Central memory CD8-positive, alpha-beta T cell (primary cell): ENCODE measurements at regions not wholly inside any gene's neighbourhood (a gene's known extent, or its start where the extent isn't known, plus 50 kb on each side); places are given as distances from the start of the nearest gene placed in this dataset.
A peak's percentile ranks its signal among the peaks of the same experiment; 100 is the strongest.

ENCODE experiments used
- ATAC-seq: fragments of 150-1000 bp; cut with Tn5 transposase; replicated peaks from 2 replicates; pipeline ENCODE4 v1.10.0; 2022; ENCODE audit warnings: mild to moderate bottlenecking, moderate FRiP score, moderate number of reproducible peaks; ENCODE audit not compliant: poor library complexity, severe bottlenecking; ENCODE audit errors: extremely low read depth
- DNase-seq, 2 donors: peaks; one replicate each; pipeline ENCODE4 v3.0.0; 2021; ENCODE audit warnings: low spot score in 2 of 2
- H3K27ac Mint-ChIP-seq: one replicate; pipeline ENCODE4 v1.8.0; 2022; ENCODE audit warnings: low read depth, mild to moderate bottlenecking, moderate library complexity, mixed read lengths
- H3K27me3 Mint-ChIP-seq: one replicate; pipeline ENCODE4 v1.8.0; 2022; ENCODE audit warnings: mixed read lengths
- H3K36me3 Mint-ChIP-seq: one replicate; pipeline ENCODE4 v1.8.0; 2022; ENCODE audit warnings: mild to moderate bottlenecking, moderate library complexity, mixed read lengths; ENCODE audit not compliant: insufficient read depth
- H3K4me1 Mint-ChIP-seq: one replicate; pipeline ENCODE4 v1.8.0; 2022; ENCODE audit warnings: mixed read lengths
- H3K4me3 Mint-ChIP-seq: one replicate; pipeline ENCODE4 v1.8.0; 2022; ENCODE audit warnings: mild to moderate bottlenecking, moderate library complexity, mixed read lengths
- H3K9me3 Mint-ChIP-seq: one replicate; pipeline ENCODE4 v1.8.0; 2022; ENCODE audit warnings: mixed read lengths

GRCh38 chr22:48955351-48956311 lies 872.0 kb downstream of the BRD1 start:
- Mint-ChIP-seq H3K27me3 (peaks cover 20% of the 10 kb centered on the region), H3K4me1 (peaks cover 6% of the 10 kb centered on the region), H3K9me3 (peaks cover 11% of the 10 kb centered on the region), H3K27ac (no peak overlapping the region), H3K36me3 (no peaks in the 10 kb centered on the region), H3K4me3 (no peak overlapping the region)
- ATAC-seq = no peak
- DNase-seq = peak; percentile 3 to 9

GRCh38 chr22:48954781-48955311 lies 872.8 kb downstream of the BRD1 start:
- H3K27me3 Mint-ChIP-seq = peaks cover 21% of the 10 kb centered on the region
- peaks cover 11% of the 10 kb centered on the region for H3K9me3 Mint-ChIP-seq
- no peak overlapping the region for H3K27ac Mint-ChIP-seq
- no peak overlapping the region for H3K4me3 Mint-ChIP-seq
- ATAC-seq (no peak), DNase-seq (peak in 1 of 2 donors; percentile 6)
- no peaks in the 10 kb centered on the region for H3K36me3 Mint-ChIP-seq
- H3K4me1 Mint-ChIP-seq = peaks cover 6% of the 10 kb centered on the region

- H3K9me3 Mint-ChIP-seq = peaks cover 11% of the 10 kb centered on the region
- no peak for DNase-seq
- peaks cover 27% of the 10 kb centered on the region for H3K27me3 Mint-ChIP-seq
- no peak overlapping the region for H3K4me3 Mint-ChIP-seq
- no peak overlapping the region for H3K27ac Mint-ChIP-seq
- ATAC-seq = no peak
- H3K4me1 Mint-ChIP-seq = peaks cover 6% of the 10 kb centered on the region
- no peaks in the 10 kb centered on the region for H3K36me3 Mint-ChIP-seq
Measured at GRCh38 chr22:48953830-48954229, 873.8 kb downstream of the BRD1 start.

- Mint-ChIP-seq H3K9me3 (peaks cover 11% of the 10 kb centered on the region), H3K36me3 (no peaks in the 10 kb centered on the region), H3K4me1 (peaks cover 6% of the 10 kb centered on the region), H3K4me3 (no peak overlapping the region), H3K27ac (no peak overlapping the region), H3K27me3 (peaks cover 27% of the 10 kb centered on the region)
- ATAC-seq (no peak), DNase-seq (peak in 1 of 2 donors; percentile 2)
Measured at GRCh38 chr22:48953103-48953720, 874.5 kb downstream of the BRD1 start.

- Mint-ChIP-seq H3K27me3 (peaks cover 27% of the 10 kb centered on the region), H3K27ac (no peak overlapping the region), H3K4me1 (peaks cover 6% of the 10 kb centered on the region), H3K36me3 (no peaks in the 10 kb centered on the region), H3K4me3 (no peak overlapping the region), H3K9me3 (peaks cover 11% of the 10 kb centered on the region)
- ATAC-seq (no peak), DNase-seq (peak; percentile 6 to 7)
Measured at GRCh38 chr22:48952256-48953102, 875.2 kb downstream of the BRD1 start.

- Mint-ChIP-seq H3K9me3 (peaks cover 8% of the 10 kb centered on the region), H3K4me3 (no peak overlapping the region), H3K4me1 (peaks cover 6% of the 10 kb centered on the region), H3K36me3 (no peaks in the 10 kb centered on the region), H3K27ac (no peak overlapping the region), H3K27me3 (peaks cover 27% of the 10 kb centered on the region)
- no peak for DNase-seq
- ATAC-seq = no peak
Measured at GRCh38 chr22:48951836-48952235, 875.8 kb downstream of the BRD1 start.

GRCh38 chr22:48950151-48950915 lies 877.3 kb downstream of the BRD1 start:
- Mint-ChIP-seq H3K27me3 (peaks cover 27% of the 10 kb centered on the region), H3K4me3 (no peak overlapping the region), H3K9me3 (no peaks in the 10 kb centered on the region), H3K4me1 (no peaks in the 10 kb centered on the region), H3K36me3 (no peaks in the 10 kb centered on the region), H3K27ac (no peak overlapping the region)
- ATAC-seq (no peak), DNase-seq (no peak)

- Mint-ChIP-seq H3K4me1 (no peaks in the 10 kb centered on the region), H3K4me3 (no peak overlapping the region), H3K9me3 (no peaks in the 10 kb centered on the region), H3K27ac (no peak overlapping the region), H3K27me3 (peaks cover 27% of the 10 kb centered on the region), H3K36me3 (no peaks in the 10 kb centered on the region)
- no peak for ATAC-seq
- DNase-seq = no peak
Measured at GRCh38 chr22:48949375-48950149, 878.1 kb downstream of the BRD1 start.

GRCh38 chr22:48948575-48949170 lies 879.0 kb downstream of the BRD1 start:
- DNase-seq = no peak
- no peak for ATAC-seq
- Mint-ChIP-seq H3K4me1 (no peaks in the 10 kb centered on the region), H3K9me3 (no peaks in the 10 kb centered on the region), H3K27ac (no peak overlapping the region), H3K27me3 (peaks cover 27% of the 10 kb centered on the region), H3K4me3 (no peak overlapping the region), H3K36me3 (no peaks in the 10 kb centered on the region)

- Mint-ChIP-seq H3K4me1 (no peaks in the 10 kb centered on the region), H3K36me3 (no peaks in the 10 kb centered on the region), H3K4me3 (no peak overlapping the region), H3K9me3 (no peaks in the 10 kb centered on the region), H3K27ac (no peak overlapping the region), H3K27me3 (peaks cover 27% of the 10 kb centered on the region)
- DNase-seq (no peak), ATAC-seq (no peak)
Measured at GRCh38 chr22:48947636-48948035, 880.0 kb downstream of the BRD1 start.
